GM19240 (cell line): ENCODE measurements at regions not wholly inside any gene's neighbourhood (a gene's known extent, or its start where the extent isn't known, plus 50 kb on each side); places are given as distances from the start of the nearest gene placed in this dataset.

Experiments
- DNase-seq: peaks from one replicate; pipeline ENCODE4 v3.0.0; 2011; ENCODE audit warnings: low spot score; ENCODE audit not compliant: insufficient read length

GRCh38 chr1:34650800-34651199 lies 104.0 kb upstream of the GJB5 start:
- DNase-seq, result no peak

- no peak for DNase-seq
These were observed 101.7 kb upstream of the GJB5 start for GRCh38 chr1:34653110-34653509.

- DNase-seq, result no peak
These were observed 99.5 kb upstream of the GJB5 start for GRCh38 chr1:34655206-34655874.

GRCh38 chr1:34655875-34656240 lies 99.0 kb upstream of the GJB5 start:
- DNase-seq, result no peak

GRCh38 chr1:34656299-34656698 lies 98.5 kb upstream of the GJB5 start:
- no peak for DNase-seq

- no peak for DNase-seq
These were observed 98.1 kb upstream of the GJB5 start for GRCh38 chr1:34656731-34657130.

GRCh38 chr1:34657266-34657665 lies 97.6 kb upstream of the GJB5 start:
- no peak for DNase-seq

GRCh38 chr1:34657849-34658248 lies 97.0 kb upstream of the GJB5 start:
- DNase-seq, result no peak

GRCh38 chr1:34663031-34663430 lies 91.8 kb upstream of the GJB5 start:
- no peak for DNase-seq

GRCh38 chr1:34668063-34668462 lies 86.8 kb upstream of the GJB5 start:
- no peak for DNase-seq

GRCh38 chr1:34670982-34671381 lies 83.9 kb upstream of the GJB5 start:
- no peak for DNase-seq

GRCh38 chr1:34671887-34672286 lies 83.0 kb upstream of the GJB5 start:
- DNase-seq, result no peak

GRCh38 chr1:34681480-34682451 lies 73.1 kb upstream of the GJB5 start:
- DNase-seq, result peak; percentile 32

- no peak for DNase-seq
These were observed 72.2 kb upstream of the GJB5 start for GRCh38 chr1:34682452-34683223.

- DNase-seq, result no peak
These were observed 71.2 kb upstream of the GJB5 start for GRCh38 chr1:34683616-34684015.

GRCh38 chr1:34684266-34684665 lies 70.6 kb upstream of the GJB5 start:
- DNase-seq, result no peak

- no peak for DNase-seq
These were observed 69.6 kb upstream of the GJB5 start for GRCh38 chr1:34685225-34685624.

GRCh38 chr1:34686531-34686930 lies 68.3 kb upstream of the GJB5 start:
- no peak for DNase-seq

GRCh38 chr1:34688006-34688741 lies 66.7 kb upstream of the GJB5 start:
- no peak for DNase-seq

GRCh38 chr1:34690269-34690668 lies 64.6 kb upstream of the GJB5 start:
- DNase-seq, result no peak

- no peak for DNase-seq
These were observed 61.8 kb upstream of the GJB5 start for GRCh38 chr1:34693081-34693480.
